GM19372 (cell line): ENCODE measurements at regions not wholly inside any gene's neighbourhood (a gene's known extent, or its start where the extent isn't known, plus 50 kb on each side); places are given as distances from the start of the nearest gene placed in this dataset.

Experiments
- ATAC-seq: cut with Tn5 transposase; IDR thresholded peaks from one replicate; pipeline ENCODE4 v1.9.1; 2021; ENCODE audit warnings: mild to moderate bottlenecking, low read depth, moderate library complexity; ENCODE audit not compliant: unreplicated experiment

DNA sequence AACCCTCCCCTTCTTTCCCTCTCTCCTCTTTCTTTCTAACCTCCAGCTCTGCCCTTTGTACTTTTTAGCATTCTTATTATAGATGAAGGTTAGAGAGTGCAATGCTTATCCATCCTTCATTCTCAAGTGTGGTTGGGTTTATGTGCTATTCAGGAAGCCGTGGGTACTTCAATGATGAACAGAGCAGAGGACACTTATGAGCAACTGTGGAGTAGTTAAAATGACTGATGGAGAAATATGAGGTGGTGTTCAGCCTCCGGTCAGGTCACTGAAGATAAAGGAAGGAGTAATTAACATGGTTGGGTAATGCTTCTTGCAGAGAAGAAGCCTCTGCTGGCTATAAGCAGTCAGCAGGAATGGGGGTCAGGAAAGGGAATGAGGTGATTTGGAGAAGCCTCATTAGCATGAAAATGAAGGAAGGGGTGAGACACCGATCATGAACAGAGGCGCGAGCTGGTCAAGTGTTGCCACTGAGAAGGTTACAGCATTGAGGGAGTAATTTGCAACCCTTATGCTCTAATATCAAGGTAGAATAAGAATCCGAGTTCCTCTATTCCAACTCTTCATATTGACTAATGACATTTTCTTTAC lies 174.7 kb downstream of the LPIN1 start:
- no peak for ATAC-seq

DNA sequence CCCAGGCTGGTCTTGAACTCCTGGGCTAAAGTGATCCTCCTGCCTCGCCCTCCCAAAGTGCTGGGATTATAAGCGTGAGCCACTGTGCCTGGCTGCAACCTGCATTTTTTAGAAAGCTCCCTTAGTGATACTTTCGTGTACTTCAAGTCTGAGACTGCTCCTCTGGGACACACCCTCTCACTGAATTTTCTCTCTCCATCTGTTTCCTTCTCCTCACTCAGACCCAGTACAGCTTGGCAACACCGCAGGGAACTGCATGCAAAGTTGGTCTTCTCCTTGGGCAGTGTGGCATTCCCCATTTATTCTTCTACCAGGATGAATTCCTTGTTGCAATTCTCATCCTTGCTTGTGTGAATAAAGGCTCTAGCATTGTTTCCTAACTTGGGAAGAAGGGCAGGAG lies 175.9 kb downstream of the LPIN1 start:
- ATAC-seq = no peak

DNA sequence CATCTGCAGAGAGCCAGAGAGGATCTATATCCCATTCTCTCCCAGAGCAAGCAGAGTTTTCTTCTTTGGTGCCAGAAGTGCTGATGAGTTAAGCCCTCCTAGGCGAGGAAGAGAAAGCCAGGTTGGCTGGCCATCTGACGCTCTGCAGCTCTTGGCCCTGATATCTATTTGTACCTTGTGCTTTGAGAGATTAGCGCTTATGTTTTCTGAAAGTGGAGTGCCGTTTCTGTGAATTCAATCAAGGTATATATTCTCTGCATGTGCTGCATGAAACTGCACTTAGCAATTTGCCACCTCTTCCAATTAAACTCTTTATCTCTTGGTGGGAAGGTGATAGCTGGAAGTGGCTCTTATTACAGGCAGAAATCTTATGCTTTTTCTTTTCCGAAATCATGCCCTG lies 177.5 kb downstream of the LPIN1 start:
- no peak for ATAC-seq

DNA sequence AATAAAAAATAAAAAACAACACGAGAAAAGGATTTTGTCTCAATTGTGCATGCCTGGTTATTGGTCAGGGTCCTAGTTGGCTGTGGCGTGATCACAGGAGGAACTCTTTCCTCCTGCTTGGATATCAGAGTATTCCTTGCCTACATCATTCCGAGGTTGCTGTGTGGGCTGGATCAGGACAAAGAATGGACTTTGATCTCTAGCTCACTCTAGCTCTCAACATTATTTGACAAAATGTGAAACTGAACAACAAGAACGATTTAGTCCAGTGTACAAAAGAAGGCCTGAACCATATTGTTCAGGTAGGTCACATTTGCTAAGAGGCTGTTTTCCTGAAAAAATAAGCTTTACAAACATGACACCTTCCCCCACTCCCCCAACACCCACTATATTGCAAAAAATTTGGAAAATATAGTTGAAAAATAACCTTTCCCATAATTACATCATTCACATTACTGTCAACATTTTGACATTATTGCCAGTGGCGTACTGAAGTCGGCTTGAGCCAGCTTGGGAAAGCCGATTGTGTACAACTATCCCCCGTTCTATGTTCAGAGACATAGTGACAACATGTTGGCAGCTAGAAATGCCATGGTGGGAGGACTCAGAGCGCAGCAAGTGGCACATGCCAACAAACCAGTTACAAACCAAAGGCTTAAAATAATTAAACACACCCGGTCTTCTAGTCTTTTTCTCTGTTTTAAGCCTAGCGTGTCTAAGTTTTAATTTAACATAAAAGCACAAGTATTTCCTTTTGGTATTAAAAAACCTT lies 179.0 kb downstream of the LPIN1 start:
- no peak for ATAC-seq

DNA sequence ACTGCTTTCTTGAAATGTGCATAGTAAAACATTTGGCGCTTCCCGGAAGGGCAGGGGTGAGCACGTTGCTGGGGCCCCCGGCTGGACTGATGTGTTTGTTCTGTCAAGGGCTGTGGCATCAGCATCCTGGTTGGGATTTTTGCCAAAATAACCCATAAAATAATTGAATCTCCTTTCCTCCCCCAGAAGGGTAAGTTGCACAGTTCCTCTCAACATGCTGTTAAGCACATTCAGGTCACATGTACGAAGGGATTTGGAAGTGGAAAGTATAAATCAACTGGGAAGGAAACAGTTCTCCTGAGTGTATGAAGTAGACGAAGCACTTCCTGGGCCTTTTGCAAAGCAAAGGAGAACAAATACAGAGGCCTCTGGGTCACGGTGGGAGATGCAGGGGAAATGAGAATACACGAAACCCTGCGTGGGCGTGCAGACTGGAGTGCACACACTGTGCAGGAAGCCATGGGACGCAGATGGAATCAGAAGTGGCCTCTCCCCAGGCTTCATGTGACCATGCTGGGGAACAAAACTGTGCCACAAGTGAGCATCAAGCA lies 183.9 kb downstream of the LPIN1 start:
- ATAC-seq = no peak

DNA sequence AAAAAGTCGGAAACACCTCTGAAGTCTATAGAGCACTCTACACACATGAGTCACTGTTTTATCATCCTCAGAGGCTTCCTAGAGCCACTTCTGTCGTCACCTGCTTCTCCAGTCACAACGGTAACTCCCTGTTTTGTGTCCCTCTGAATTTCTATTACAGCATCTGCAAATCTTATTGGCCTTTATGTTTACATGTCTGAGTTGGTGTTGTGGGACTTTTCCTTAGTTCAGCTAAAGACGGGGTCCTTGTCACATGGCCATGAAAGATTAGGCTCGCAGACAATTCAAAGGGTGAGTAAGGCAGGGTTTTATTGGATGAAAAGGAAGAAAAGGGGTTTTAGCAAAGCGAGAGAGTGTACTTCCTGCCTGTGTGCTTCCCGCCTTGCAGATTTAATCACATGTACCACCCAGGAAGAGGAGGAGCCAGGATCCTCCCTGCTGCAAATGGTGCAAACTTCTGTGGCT lies 185.6 kb downstream of the LPIN1 start:
- no peak for ATAC-seq

DNA sequence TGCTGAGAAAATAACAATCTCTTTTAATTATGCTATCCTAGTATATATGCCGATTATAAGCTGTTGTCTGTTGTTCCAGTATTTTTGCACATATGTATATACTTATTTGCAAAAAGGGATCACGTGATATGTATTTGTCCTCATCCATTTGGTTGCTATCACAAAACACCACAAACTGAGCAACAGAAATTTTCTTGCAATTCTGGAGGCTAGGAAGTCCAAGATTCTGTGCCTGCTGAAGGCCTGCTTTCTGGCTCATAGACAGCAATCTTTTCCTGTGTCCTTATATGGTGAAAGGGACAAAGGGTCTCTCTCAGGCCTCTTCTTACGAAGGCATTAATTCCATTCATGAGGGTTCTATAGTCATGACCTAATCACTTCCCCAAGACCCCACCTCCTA lies 186.5 kb downstream of the LPIN1 start:
- ATAC-seq = no peak

DNA sequence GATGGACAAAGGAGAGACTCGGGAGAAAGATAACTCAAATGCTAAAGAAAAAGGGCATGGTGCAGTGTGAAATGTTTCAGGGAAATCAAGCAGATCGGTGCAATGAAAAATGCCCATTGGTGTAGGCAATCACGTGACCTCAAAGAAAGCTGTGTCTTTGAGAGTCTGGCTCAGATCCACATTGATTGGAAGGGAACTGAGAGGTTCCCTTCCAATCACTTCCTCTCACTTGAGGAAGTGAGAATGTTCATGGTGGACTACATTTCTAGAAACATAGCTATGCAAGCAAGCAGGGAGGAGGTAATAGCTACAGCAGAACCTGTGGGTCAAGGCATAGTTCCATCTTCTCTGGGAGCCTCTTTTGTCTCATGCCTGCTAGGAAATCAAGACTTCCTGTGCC lies 187.4 kb downstream of the LPIN1 start:
- peak; percentile 62 for ATAC-seq

DNA sequence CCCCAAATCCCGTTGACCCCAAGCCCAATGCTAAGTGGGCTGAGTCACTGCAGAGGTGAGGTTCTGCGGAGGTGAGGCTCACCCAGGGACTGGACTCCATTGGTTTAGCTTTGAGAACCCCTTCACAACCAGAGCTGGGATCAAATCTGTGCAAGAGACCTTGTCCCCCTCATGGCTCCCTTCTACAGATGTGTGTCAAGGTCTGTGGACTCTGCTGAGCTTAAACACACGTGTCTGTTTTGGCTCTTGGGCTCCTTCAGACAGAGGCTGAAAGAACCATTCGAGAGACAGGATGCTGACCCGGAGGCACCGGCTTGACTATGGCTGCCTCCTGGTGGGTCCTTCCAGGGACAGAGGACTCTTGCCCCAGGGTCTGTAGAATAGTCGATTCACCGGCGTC lies 190.3 kb downstream of the LPIN1 start:
- ATAC-seq = no peak

DNA sequence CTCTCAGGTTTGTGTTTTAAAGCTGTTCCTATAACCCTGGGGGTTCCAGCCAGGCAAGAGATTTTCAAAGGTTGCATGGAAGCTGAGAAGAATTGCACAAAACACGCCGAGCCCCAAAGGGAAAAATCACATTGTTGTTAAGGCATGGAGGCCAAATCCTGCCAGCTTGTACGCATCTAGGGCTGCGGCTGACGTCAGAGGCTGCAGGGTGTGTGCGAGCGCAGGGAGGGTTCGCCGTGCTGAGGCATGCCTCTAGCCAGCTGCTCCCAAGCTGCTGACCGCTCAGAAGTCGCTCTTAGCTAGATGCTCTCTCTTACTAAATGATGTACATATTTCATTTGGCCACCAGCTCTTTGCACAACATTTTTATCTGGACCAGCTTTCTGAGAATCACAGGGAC lies 191.8 kb downstream of the LPIN1 start:
- ATAC-seq = no peak

DNA sequence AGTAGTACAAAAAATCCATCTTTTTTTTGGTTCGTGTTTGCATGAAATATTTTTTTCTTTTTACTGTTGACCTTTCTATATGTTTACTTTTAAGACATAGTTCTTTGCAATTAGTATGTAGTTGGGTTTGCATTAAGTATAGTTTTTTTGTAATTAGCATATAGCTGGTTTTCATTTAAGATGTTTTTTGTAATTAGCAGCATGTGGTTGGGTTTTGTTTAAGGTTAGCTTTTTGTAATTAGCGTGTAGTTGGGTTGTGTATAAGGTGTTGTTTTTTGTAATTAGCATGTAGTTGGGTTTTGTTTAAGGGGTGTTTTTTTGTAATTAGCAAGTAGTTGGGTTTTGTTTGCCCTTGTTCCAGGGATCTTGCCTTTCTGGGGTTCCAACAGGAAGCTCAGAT lies 193.1 kb downstream of the LPIN1 start:
- ATAC-seq = no peak

DNA sequence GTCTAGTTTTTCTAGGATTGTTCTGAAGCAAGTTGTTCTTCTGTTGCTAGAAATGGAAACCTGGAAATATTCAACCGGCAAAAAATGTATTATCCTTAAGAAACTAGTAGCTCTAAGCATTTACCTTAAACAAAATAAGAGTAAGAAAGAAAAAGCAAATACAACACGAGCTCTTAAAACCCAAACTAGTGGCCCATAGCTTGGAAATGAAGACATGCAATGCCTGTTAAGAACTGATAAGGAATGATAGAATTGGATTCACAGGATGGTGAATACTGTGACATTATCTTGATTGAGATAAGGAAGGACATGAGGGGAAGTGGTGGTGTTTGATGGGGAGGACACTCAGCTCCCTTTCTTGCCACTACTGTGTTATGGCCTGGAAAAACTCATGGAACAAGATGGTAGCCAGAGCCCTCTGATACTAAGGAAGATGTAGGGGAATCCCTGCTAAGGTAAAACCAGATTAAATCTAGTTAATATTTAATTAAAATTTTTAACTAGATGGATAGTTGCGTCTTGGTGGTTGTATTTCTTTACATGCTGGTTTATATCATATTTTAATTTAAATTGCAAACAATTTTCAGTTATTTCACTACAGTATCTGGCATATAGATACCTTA lies 193.8 kb downstream of the LPIN1 start:
- ATAC-seq = no peak

DNA sequence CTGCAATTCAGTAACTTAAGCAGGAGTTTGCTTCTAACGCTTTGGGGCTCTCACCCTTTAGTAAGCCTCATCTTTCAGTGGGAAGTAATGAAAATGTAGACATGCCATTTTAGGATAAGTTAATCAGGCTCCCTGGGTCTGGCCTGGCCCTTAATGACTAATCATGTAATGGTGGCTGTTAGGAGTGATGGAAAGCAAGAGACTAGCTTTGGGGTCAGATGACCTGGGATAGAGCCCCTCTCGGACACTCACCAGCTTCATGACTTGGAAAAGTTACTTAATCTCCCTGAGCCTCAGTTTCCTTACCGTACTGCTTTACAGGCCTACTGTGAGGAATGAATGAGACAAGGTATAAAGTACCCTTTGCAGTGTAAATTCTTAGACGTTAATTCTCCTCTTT lies 194.4 kb downstream of the LPIN1 start:
- no peak for ATAC-seq

DNA sequence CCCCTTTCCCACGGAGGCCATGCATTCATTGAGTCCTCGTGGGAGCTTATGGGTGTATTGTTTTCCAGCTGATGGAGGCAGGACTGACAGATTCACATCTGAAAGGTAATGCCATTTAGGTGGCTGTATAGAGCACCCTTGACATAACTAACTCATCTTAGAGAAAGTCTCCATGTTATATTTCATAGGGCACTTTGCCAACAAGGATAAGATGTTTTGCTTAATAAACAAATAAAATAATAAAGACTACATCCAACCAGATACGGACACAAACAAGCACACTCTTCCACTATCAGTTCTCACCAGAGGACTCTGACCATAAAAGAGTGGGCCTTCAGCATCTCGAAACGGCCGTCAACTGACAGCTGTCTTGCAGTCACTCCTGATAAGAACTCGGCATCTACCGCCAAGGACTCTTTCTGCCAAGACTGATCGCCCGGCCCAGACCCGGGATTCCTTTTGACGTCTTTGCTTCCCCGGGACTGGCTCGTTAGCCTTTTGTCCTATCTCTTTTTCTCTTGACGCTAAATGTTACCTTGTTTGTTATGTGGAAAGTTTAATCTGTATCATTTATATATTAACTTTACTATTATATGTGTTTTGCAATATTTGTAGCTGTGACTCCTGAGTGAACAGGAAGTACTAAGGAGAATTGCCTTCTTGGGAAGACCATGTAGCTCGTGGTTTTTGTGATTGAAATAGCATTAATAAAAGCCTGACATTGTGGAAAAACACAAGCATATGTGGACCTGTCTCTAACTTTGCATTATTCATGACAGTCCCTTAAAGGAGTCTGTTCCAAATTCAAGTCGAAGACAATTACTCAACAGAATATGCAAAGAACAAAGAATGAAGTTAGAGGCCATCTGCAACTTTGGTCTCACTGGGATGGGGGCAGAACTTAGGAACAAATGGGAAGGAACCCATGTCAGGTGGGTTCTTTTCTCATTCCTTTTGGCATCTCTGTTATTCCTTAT lies 195.1 kb downstream of the LPIN1 start:
- no peak for ATAC-seq

DNA sequence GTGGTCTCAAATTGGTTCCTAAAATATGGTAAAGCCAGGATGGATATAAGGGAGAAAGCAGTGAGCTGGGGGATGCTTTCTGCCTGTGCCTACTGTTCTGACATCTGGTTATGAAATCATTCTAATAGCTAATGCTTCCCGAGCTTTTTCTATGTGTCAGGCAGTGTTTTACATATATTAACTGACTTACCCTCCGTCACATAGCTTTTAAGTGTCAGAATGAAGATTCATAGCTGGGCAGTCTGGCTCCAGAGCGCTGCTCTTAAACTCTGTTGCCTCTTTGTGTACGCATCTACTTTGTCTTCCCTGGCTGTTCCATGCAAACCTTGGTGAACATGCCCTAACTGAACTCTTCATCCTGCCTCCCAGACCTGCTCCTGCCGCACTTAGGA lies 195.7 kb downstream of the LPIN1 start:
- no peak for ATAC-seq

DNA sequence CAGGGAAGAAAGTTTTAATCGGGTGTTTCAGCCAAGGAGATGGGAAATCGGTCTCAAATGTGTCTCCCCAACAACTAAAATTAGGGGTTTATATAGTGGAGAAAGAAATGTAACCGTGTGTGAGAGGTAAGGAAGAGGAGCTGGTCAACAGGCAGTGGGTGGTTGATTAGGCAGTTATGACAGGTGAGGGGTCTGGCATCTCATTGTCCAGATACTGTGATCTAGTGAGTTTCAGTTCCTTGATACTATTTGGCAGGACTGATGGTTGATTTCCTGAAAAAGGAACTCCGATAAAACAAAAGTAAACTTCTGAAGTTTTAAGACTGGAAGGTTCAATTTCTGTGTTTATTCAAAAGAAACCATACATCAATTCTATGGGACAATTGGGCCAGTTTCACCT lies 197.9 kb downstream of the LPIN1 start:
- no peak for ATAC-seq

DNA sequence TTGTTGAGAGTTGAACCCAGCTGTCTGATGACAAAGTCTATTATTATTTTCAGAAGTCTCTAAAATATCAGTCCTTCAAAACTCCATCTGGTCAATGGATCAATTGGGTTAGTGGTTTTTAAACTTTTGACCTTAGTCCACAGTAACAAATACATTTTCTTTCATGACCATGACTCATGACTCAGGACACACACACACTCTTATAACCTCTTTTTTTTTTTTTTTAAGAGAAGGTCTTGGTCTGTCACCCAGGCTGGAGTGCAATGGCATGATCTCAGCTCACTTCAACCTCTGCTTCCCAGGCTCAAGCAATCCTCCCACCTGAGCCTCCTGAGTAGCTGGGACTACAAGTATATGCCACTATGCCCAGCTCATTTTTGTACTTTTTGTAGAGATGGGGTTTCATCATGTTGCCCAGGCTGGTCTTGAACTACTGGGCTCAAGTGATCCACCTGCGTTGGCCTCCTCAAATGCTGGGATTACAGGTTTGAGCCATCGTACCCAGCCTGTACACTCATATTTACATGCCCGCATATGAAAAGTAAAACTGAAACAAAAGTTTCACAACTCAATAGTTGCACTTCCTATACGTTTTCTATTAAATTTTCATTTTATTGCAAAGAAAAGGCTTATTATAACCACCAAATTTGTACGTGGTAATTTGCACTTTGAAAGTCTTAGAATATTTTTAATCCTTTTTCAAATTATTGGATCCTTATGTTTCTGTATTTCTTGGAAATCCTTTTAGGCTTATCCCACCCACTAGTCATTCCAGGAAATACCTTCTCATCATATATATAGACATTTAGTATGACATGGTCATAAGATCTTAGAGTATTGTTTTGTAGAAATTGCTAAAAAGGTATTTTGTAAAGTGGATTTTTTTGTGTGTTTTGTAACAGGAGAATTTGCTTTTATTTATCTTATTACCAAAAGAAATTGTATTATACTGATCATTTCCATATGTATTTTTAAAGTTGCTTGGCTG lies 199.0 kb downstream of the LPIN1 start:
- ATAC-seq = peak; percentile 97

DNA sequence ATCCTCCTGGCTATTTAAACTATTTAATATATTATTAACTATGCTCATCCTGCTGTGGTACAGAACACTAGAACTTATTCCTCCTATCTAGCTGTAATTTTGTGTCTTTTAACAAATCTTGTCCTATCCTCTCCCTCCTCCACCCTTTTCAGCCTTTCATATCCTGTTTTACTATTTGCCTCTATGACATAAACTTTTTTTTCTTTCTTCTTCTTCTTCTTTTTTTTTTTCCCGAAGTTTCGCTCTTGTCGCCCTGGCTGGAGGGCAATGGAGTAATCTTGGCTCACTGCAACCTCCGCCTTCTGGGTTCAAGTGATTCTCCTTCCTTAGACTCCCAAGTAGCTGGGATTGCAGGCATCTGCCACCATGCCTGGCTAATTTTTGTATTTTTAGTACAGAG lies 201.5 kb downstream of the LPIN1 start:
- no peak for ATAC-seq
